ENCODE measurements at regions not wholly inside any gene's neighbourhood (a gene's known extent, or its start where the extent isn't known, plus 50 kb on each side); places are given as distances from the start of the nearest gene placed in this dataset.
"Not testable (repeated sequence)": the region's sequence is repeated elsewhere in the genome, so short reads cannot be mapped to it uniquely, and the experiment has no call there.

DNA sequence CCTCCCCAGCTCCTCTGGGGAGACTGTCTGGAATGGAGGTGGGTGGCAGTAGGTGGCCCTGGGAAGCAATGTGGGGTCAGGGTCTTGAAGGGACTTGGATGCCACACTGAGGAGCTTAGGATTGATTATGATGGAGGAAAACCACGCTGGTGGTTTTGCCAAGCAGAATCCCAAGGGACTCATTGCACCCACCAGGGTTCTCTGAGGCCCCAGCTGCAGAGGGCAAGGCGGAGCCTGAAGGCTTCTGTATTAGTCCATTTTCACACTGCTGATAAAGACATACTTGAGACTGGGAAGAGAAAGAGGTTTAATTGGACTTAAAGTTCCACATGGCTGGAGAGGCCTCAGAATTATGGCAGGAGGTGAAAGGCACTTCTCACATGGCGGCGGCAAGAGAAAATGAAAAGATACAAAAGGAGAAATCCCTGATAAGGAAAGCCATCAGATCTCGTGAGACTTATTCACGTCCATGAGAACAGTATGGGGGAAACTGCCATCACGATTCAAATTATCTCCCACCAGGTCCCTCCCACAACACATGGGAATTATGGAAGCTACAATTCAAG is 87.2 kb upstream of the YWHAQ start:
- no peak overlapping the region for H3K4me3 ChIP-seq (ENCODE audit: low read depth, low read length)
- no peak for TF ChIP-seq CTCF (IDR thresholded peaks at IDR 0.05; ENCODE audit: low read depth, low read length)

- no peak overlapping the region for H3K4me3 ChIP-seq (ENCODE audit: low read depth, low read length)
- no peak for TF ChIP-seq CTCF (IDR thresholded peaks at IDR 0.05; ENCODE audit: low read depth, low read length)
Measured at GRCh38 chr2:9720352-9721093, 89.7 kb upstream of the YWHAQ start.

- no peak overlapping the region for H3K4me3 ChIP-seq (ENCODE audit: low read depth, low read length)
- no peak for TF ChIP-seq CTCF (IDR thresholded peaks at IDR 0.05; ENCODE audit: low read depth, low read length)
Measured at GRCh38 chr2:9721344-9721743, 90.5 kb upstream of the YWHAQ start.

- no peak overlapping the region for H3K4me3 ChIP-seq (ENCODE audit: low read depth, low read length)
- TF ChIP-seq CTCF (IDR thresholded peaks at IDR 0.05; ENCODE audit: low read depth, low read length) = no peak
Measured at GRCh38 chr2:9722451-9722850, 91.7 kb upstream of the YWHAQ start.

- TF ChIP-seq CTCF (IDR thresholded peaks at IDR 0.05; ENCODE audit: low read depth, low read length) = no peak
- H3K4me3 ChIP-seq (ENCODE audit: low read depth, low read length) = no peak overlapping the region
Measured at GRCh38 chr2:9724565-9724964, 93.8 kb upstream of the YWHAQ start.

- no peak for TF ChIP-seq CTCF (IDR thresholded peaks at IDR 0.05; ENCODE audit: low read depth, low read length)
- H3K4me3 ChIP-seq (ENCODE audit: low read depth, low read length) = no peak overlapping the region
Measured at GRCh38 chr2:9725106-9725505, 94.3 kb upstream of the YWHAQ start.

- not testable (repeated sequence) for H3K4me3 ChIP-seq (ENCODE audit: low read depth, low read length)
Measured at GRCh38 chr2:9726016-9726415, 95.2 kb upstream of the YWHAQ start.

GRCh38 chr2:9730523-9730922 is 99.7 kb upstream of the YWHAQ start:
- H3K4me3 ChIP-seq (ENCODE audit: low read depth, low read length) = not testable (repeated sequence)

Measured in WI38 (cell line).